ENCODE measurements at regions not wholly inside any gene's neighbourhood (a gene's known extent, or its start where the extent isn't known, plus 50 kb on each side); places are given as distances from the start of the nearest gene placed in this dataset.

- DNase-seq (ENCODE audit: low spot score), result no peak
- Mint-ChIP-seq H3K9me3 (ENCODE audit: low read depth) (no peaks in the 10 kb centered on the region), H3K36me3 (ENCODE audit: low read depth) (no peaks in the 10 kb centered on the region), H3K4me3 (ENCODE audit: unreplicated experiment) (no peak overlapping the region), H3K4me1 (ENCODE audit: low read depth) (no peaks in the 10 kb centered on the region), H3K27me3 (ENCODE audit: low read depth) (peaks cover 6% of the 10 kb centered on the region), H3K27ac (ENCODE audit: unreplicated experiment) (no peak overlapping the region)
- no peak for TF ChIP-seq CTCF (IDR thresholded peaks at IDR 0.05)
Measured at GRCh38 chr10:78581133-78581694, 487.6 kb upstream of the ZMIZ1 start.

DNA sequence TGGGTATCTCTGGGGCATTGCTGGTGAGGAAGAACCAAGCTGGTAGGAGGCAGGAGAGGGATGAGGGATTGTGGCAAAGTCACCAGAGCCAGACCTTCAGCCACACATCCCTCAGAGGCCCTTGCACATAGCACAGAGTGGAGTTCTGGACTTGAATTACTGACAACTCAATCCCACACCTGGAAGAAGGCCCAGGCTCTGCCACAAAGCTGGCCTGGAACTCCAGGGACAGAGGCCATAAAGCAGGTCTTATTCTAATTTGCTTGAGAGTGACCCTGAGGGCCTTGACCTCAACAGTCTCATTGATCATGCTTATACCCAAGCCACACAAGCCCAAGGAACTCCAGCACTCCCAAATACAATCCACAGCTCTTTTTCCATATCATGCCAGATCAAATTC is 486.2 kb upstream of the ZMIZ1 start:
- no peak for TF ChIP-seq CTCF (IDR thresholded peaks at IDR 0.05)
- H3K36me3 Mint-ChIP-seq (ENCODE audit: low read depth), result no peaks in the 10 kb centered on the region
- peaks cover 6% of the 10 kb centered on the region for H3K27me3 Mint-ChIP-seq (ENCODE audit: low read depth)
- H3K27ac Mint-ChIP-seq (ENCODE audit: unreplicated experiment), result no peak overlapping the region
- DNase-seq (ENCODE audit: low spot score), result no peak
- no peak overlapping the region for H3K4me3 Mint-ChIP-seq (ENCODE audit: unreplicated experiment)
- no peaks in the 10 kb centered on the region for H3K4me1 Mint-ChIP-seq (ENCODE audit: low read depth)
- no peaks in the 10 kb centered on the region for H3K9me3 Mint-ChIP-seq (ENCODE audit: low read depth)

DNA sequence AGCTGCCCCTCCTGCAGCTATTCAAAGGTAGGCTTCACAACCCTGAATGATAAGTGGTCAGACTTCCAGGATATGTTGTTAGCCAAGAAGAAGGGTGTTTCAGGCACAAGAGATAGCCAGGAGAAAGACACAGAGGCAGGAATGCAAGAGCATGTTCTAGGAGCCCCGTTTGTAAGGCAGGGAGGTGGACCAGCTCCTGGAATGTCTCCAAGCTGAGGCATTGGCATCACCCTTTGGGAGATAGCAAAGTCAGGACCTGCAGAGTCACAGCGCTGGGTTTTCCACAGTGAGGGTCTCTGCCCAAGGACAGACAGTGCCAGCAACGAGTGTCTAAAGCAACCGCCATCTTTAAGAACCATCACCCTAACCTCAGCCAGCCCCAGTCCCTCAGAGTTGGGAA is 484.5 kb upstream of the ZMIZ1 start:
- DNase-seq (ENCODE audit: low spot score), result no peak
- no peaks in the 10 kb centered on the region for H3K9me3 Mint-ChIP-seq (ENCODE audit: low read depth)
- no peak for TF ChIP-seq CTCF (IDR thresholded peaks at IDR 0.05)
- peaks cover 6% of the 10 kb centered on the region for H3K27me3 Mint-ChIP-seq (ENCODE audit: low read depth)
- H3K4me3 Mint-ChIP-seq (ENCODE audit: unreplicated experiment), result no peak overlapping the region
- no peak overlapping the region for H3K27ac Mint-ChIP-seq (ENCODE audit: unreplicated experiment)
- peaks cover 15% of the 10 kb centered on the region for H3K4me1 Mint-ChIP-seq (ENCODE audit: low read depth)
- no peaks in the 10 kb centered on the region for H3K36me3 Mint-ChIP-seq (ENCODE audit: low read depth)

DNA sequence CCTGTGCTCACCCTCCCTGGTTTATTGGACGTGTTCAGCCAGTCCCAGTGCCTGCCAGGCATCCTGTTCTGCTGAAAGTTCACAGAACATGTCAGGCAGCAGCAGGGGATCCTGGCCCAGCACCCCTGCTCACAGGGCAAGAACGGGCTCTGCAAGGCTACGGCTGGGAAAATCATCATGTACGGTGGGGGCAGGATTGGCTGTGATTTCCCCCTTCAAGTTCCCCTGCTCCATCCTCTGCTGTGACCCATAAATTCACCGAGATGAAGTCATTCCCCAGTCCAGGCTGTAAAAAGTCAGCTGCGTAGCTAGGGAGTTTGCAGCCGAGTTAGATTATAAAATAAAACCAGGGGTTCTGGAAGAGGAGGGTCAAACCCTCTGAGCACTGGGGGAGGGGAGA is 484.1 kb upstream of the ZMIZ1 start:
- Mint-ChIP-seq H3K4me1 (ENCODE audit: low read depth) (peaks cover 15% of the 10 kb centered on the region), H3K9me3 (ENCODE audit: low read depth) (no peaks in the 10 kb centered on the region), H3K36me3 (ENCODE audit: low read depth) (no peaks in the 10 kb centered on the region), H3K27me3 (ENCODE audit: low read depth) (peaks cover 6% of the 10 kb centered on the region), H3K4me3 (ENCODE audit: unreplicated experiment) (no peak overlapping the region), H3K27ac (ENCODE audit: unreplicated experiment) (no peak overlapping the region)
- DNase-seq (ENCODE audit: low spot score), result no peak
- TF ChIP-seq CTCF (IDR thresholded peaks at IDR 0.05), result no peak

DNA sequence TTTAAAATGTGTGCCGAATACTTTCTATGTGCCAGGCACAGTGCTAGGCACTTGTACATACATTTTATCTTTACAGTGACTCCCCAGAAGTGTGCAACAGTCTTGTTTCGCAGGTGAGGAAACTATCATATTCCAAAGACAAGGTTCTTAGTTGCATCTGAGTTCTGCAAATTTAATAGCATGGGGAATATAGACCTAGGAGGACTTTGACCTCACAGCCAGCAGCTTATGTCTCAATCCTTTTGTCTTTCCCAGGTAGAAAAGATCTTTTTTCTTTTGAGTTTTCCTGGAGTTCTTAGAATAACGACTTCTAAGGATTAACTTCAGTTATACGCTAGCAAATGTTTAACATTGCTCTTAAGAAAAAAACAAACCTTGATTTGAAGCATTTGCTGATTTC is 482.8 kb upstream of the ZMIZ1 start:
- Mint-ChIP-seq H3K36me3 (ENCODE audit: low read depth) (no peaks in the 10 kb centered on the region), H3K27me3 (ENCODE audit: low read depth) (peaks cover 6% of the 10 kb centered on the region), H3K4me3 (ENCODE audit: unreplicated experiment) (no peak overlapping the region), H3K4me1 (ENCODE audit: low read depth) (peaks cover 15% of the 10 kb centered on the region), H3K27ac (ENCODE audit: unreplicated experiment) (no peak overlapping the region), H3K9me3 (ENCODE audit: low read depth) (no peaks in the 10 kb centered on the region)
- no peak for TF ChIP-seq CTCF (IDR thresholded peaks at IDR 0.05)
- no peak for DNase-seq (ENCODE audit: low spot score)
